Astrocyte of the cerebellum (primary cell): ENCODE measurements at regions not wholly inside any gene's neighbourhood (a gene's known extent, or its start where the extent isn't known, plus 50 kb on each side); places are given as distances from the start of the nearest gene placed in this dataset.

ENCODE experiments used
- DNase-seq: peaks from one replicate; pipeline ENCODE4 v3.0.0-alpha.2; 2011; ENCODE audit warnings: low read depth
- H3K4me3 ChIP-seq: 2 replicates; pipeline ENCODE4 v1.5.1; 2011; ENCODE audit warnings: mild to moderate bottlenecking, low read depth, low read length, moderate library complexity
- CTCF ChIP-seq: IDR thresholded peaks from 2 replicates; pipeline ENCODE4 v1.5.1; 2012; ENCODE audit warnings: low read length, low read depth, moderate library complexity, mild to moderate bottlenecking; ENCODE audit errors: missing control alignments
- in situ Hi-C: cut with HindIII; loops from 2 replicates; pipeline ENCODE4 v1.10.0; 2017; ENCODE audit warnings: low sequenced_read_pairs

GRCh38 chr2:42843131-42843530 lies 50.7 kb upstream of the HAAO start:
- DNase-seq: no peak
- in situ Hi-C loops: loop anchor here (25.0 kb wide), 1 partner anchor 719 kb away; no protein-coding TSS in a partner anchor

GRCh38 chr2:42842466-42842865 lies 50.1 kb upstream of the HAAO start:
- no peak for DNase-seq
- no peak overlapping the region for H3K4me3 ChIP-seq
- no peak for TF ChIP-seq CTCF
- in situ Hi-C loops: loop anchor here (25.0 kb wide), 1 partner anchor 720 kb away; no protein-coding TSS in a partner anchor

More at GRCh38 chr2:42843131-42843530, 50.7 kb upstream of the HAAO start:
- H3K4me3 ChIP-seq: no peak overlapping the region
- no peak for TF ChIP-seq CTCF
